Activated T-cell treated with anti-CD3 and anti-CD28 coated beads, Interleukin-2, amount 50 U/mL, for 72 hours (primary cell): ENCODE measurements at regions not wholly inside any gene's neighbourhood (a gene's known extent, or its start where the extent isn't known, plus 50 kb on each side); places are given as distances from the start of the nearest gene placed in this dataset.

Experiments used
- ATAC-seq, 2 donors: fragments of 150-1000 bp; cut with Tn5 transposase; replicated peaks in 1 of 2; 2 replicates each; pipeline ENCODE4 v1.10.0; 2021; ENCODE audit warnings: moderate library complexity in 2 of 2, mild to moderate bottlenecking in 1 of 2
- DNase-seq, 2 donors: peaks; one replicate each; pipeline ENCODE4 v3.0.0; 2021 to 2022; ENCODE audit warnings: mixed read lengths in 1 of 2
- H3K27ac Mint-ChIP-seq: one replicate; pipeline ENCODE4 v1.8.0; 2022; ENCODE audit warnings: mild to moderate bottlenecking, moderate library complexity, mixed read lengths
- H3K27me3 Mint-ChIP-seq: one replicate; pipeline ENCODE4 v1.8.0; 2022; ENCODE audit warnings: low read depth, mixed read lengths
- H3K36me3 Mint-ChIP-seq, 2 donors: one replicate each; pipeline ENCODE4 v1.8.0; 2022; ENCODE audit warnings: mixed read lengths in 2 of 2, mild to moderate bottlenecking in 1 of 2; ENCODE audit not compliant: insufficient read depth in 2 of 2
- H3K4me1 Mint-ChIP-seq: one replicate; pipeline ENCODE4 v1.8.0; 2022; ENCODE audit warnings: low read depth, mixed read lengths
- H3K4me3 Mint-ChIP-seq, 2 donors: one replicate each; pipeline ENCODE4 v1.8.0; 2022; ENCODE audit warnings: mild to moderate bottlenecking in 2 of 2, mixed read lengths in 2 of 2, moderate library complexity in 2 of 2
- H3K9me3 Mint-ChIP-seq, 2 donors: one replicate each; pipeline ENCODE4 v1.8.0; 2022; ENCODE audit warnings: mixed read lengths in 2 of 2

- peaks cover 5% of the 10 kb centered on the region for H3K4me1 Mint-ChIP-seq
- H3K36me3 Mint-ChIP-seq: peaks cover 0 to 3% of the 10 kb centered on the region in 2 donors
- peaks cover 16% of the 10 kb centered on the region for H3K27me3 Mint-ChIP-seq
- no peak overlapping the region for H3K4me3 Mint-ChIP-seq
- DNase-seq (no peak), ATAC-seq (no peak)
- no peak overlapping the region for H3K27ac Mint-ChIP-seq
- H3K9me3 Mint-ChIP-seq: peaks cover 3 to 4% of the 10 kb centered on the region in 2 donors
Measured at GRCh38 chr6:148602136-148602535, 144.7 kb upstream of the UST start.

GRCh38 chr6:148608199-148608951 lies 138.5 kb upstream of the UST start:
- no peaks in the 10 kb centered on the region for H3K9me3 Mint-ChIP-seq
- no peaks in the 10 kb centered on the region for H3K4me1 Mint-ChIP-seq
- H3K27ac Mint-ChIP-seq: no peak overlapping the region
- H3K27me3 Mint-ChIP-seq: peaks cover 6% of the 10 kb centered on the region
- no peak for ATAC-seq
- H3K36me3 Mint-ChIP-seq: no peaks in the 10 kb centered on the region
- no peak overlapping the region for H3K4me3 Mint-ChIP-seq
- no peak for DNase-seq

GRCh38 chr6:148611213-148611612 lies 135.6 kb upstream of the UST start:
- DNase-seq: no peak
- H3K27ac Mint-ChIP-seq: no peak overlapping the region
- H3K4me1 Mint-ChIP-seq: no peaks in the 10 kb centered on the region
- no peak overlapping the region for H3K4me3 Mint-ChIP-seq
- no peaks in the 10 kb centered on the region for H3K27me3 Mint-ChIP-seq
- H3K9me3 Mint-ChIP-seq: no peaks in the 10 kb centered on the region
- no peak for ATAC-seq
- H3K36me3 Mint-ChIP-seq: no peaks in the 10 kb centered on the region

GRCh38 chr6:148612043-148612442 lies 134.8 kb upstream of the UST start:
- ATAC-seq: no peak

GRCh38 chr6:148614602-148615001 lies 132.2 kb upstream of the UST start:
- Mint-ChIP-seq H3K9me3 (no peaks in the 10 kb centered on the region), H3K4me1 (no peaks in the 10 kb centered on the region), H3K27ac (no peak overlapping the region), H3K27me3 (peaks cover 12% of the 10 kb centered on the region), H3K36me3 (no peaks in the 10 kb centered on the region), H3K4me3 (no peak overlapping the region)
- ATAC-seq (no peak), DNase-seq (no peak)

More at GRCh38 chr6:148612043-148612442, 134.8 kb upstream of the UST start:
- no peaks in the 10 kb centered on the region for H3K9me3 Mint-ChIP-seq
- DNase-seq: no peak
- no peaks in the 10 kb centered on the region for H3K27me3 Mint-ChIP-seq
- no peaks in the 10 kb centered on the region for H3K36me3 Mint-ChIP-seq
- no peak overlapping the region for H3K4me3 Mint-ChIP-seq
- H3K27ac Mint-ChIP-seq: no peak overlapping the region
- no peaks in the 10 kb centered on the region for H3K4me1 Mint-ChIP-seq

GRCh38 chr6:148616841-148617240 lies 130.0 kb upstream of the UST start:
- peaks cover 10% of the 10 kb centered on the region for H3K4me1 Mint-ChIP-seq
- no peak overlapping the region for H3K4me3 Mint-ChIP-seq
- no peak overlapping the region for H3K27ac Mint-ChIP-seq
- ATAC-seq: no peak
- no peaks in the 10 kb centered on the region for H3K9me3 Mint-ChIP-seq
- no peaks in the 10 kb centered on the region for H3K36me3 Mint-ChIP-seq
- no peak for DNase-seq
- H3K27me3 Mint-ChIP-seq: peaks cover 19% of the 10 kb centered on the region

- Mint-ChIP-seq H3K27me3 (peaks cover 26% of the 10 kb centered on the region), H3K27ac (no peak overlapping the region), H3K4me3 (no peak overlapping the region), H3K36me3 (no peaks in the 10 kb centered on the region), H3K4me1 (peaks cover 10% of the 10 kb centered on the region), H3K9me3 (no peaks in the 10 kb centered on the region)
- no peak for ATAC-seq
- DNase-seq: no peak
Measured at GRCh38 chr6:148617530-148617929, 129.3 kb upstream of the UST start.

GRCh38 chr6:148619891-148620290 lies 126.9 kb upstream of the UST start:
- H3K4me3 Mint-ChIP-seq: no peak overlapping the region
- peaks cover 10% of the 10 kb centered on the region for H3K4me1 Mint-ChIP-seq
- H3K27me3 Mint-ChIP-seq: peaks cover 33% of the 10 kb centered on the region
- no peak for ATAC-seq
- no peaks in the 10 kb centered on the region for H3K36me3 Mint-ChIP-seq
- DNase-seq: no peak
- no peaks in the 10 kb centered on the region for H3K9me3 Mint-ChIP-seq
- no peak overlapping the region for H3K27ac Mint-ChIP-seq

GRCh38 chr6:148620579-148621298 lies 126.1 kb upstream of the UST start:
- peak overlapping the region in 1 of 2 donors; percentile 10 for H3K4me3 Mint-ChIP-seq
- peaks cover 10% of the 10 kb centered on the region for H3K4me1 Mint-ChIP-seq
- H3K27ac Mint-ChIP-seq: no peak overlapping the region
- peak; percentile 77 to 94 for ATAC-seq
- DNase-seq: peak; percentile 18 to 46
- no peaks in the 10 kb centered on the region for H3K36me3 Mint-ChIP-seq
- H3K27me3 Mint-ChIP-seq: peaks cover 33% of the 10 kb centered on the region
- H3K9me3 Mint-ChIP-seq: no peaks in the 10 kb centered on the region

GRCh38 chr6:148625609-148626008 lies 121.2 kb upstream of the UST start:
- H3K9me3 Mint-ChIP-seq: no peaks in the 10 kb centered on the region
- DNase-seq (no peak), ATAC-seq (no peak)
- no peak overlapping the region for H3K27ac Mint-ChIP-seq
- H3K36me3 Mint-ChIP-seq: no peaks in the 10 kb centered on the region
- peaks cover 16% of the 10 kb centered on the region for H3K27me3 Mint-ChIP-seq
- peaks cover 13% of the 10 kb centered on the region for H3K4me1 Mint-ChIP-seq
- no peak overlapping the region for H3K4me3 Mint-ChIP-seq

- Mint-ChIP-seq H3K27me3 (peaks cover 8% of the 10 kb centered on the region), H3K4me3 (no peak overlapping the region), H3K27ac (no peak overlapping the region), H3K4me1 (peaks cover 8% of the 10 kb centered on the region), H3K36me3 (no peaks in the 10 kb centered on the region), H3K9me3 (no peaks in the 10 kb centered on the region)
- ATAC-seq: no peak
- DNase-seq: no peak
Measured at GRCh38 chr6:148628251-148628650, 118.6 kb upstream of the UST start.

GRCh38 chr6:148629181-148629580 lies 117.6 kb upstream of the UST start:
- no peaks in the 10 kb centered on the region for H3K9me3 Mint-ChIP-seq
- no peaks in the 10 kb centered on the region for H3K36me3 Mint-ChIP-seq
- no peak overlapping the region for H3K27ac Mint-ChIP-seq
- H3K27me3 Mint-ChIP-seq: peaks cover 6% of the 10 kb centered on the region
- ATAC-seq (no peak), DNase-seq (no peak)
- H3K4me3 Mint-ChIP-seq: peak overlapping the region in 1 of 2 donors; percentile 9
- H3K4me1 Mint-ChIP-seq: peaks cover 8% of the 10 kb centered on the region

GRCh38 chr6:148629592-148630465 lies 117.0 kb upstream of the UST start:
- no peaks in the 10 kb centered on the region for H3K9me3 Mint-ChIP-seq
- no peaks in the 10 kb centered on the region for H3K36me3 Mint-ChIP-seq
- H3K4me1 Mint-ChIP-seq: peaks cover 8% of the 10 kb centered on the region
- DNase-seq (no peak), ATAC-seq (no peak)
- peak overlapping the region in 1 of 2 donors; percentile 9 for H3K4me3 Mint-ChIP-seq
- H3K27me3 Mint-ChIP-seq: peaks cover 6% of the 10 kb centered on the region
- H3K27ac Mint-ChIP-seq: no peak overlapping the region
